ENCODE measurements at regions not wholly inside any gene's neighbourhood (a gene's known extent, or its start where the extent isn't known, plus 50 kb on each side); places are given as distances from the start of the nearest gene placed in this dataset.

- Histone ChIP-seq H4K8ac (ENCODE audit: low read depth in 2 of 2, low read length in 2 of 2) (no peak overlapping the region), H3K79me1 (ENCODE audit: low read depth in 1 of 2, low read length in 2 of 2) (no peaks in the 10 kb centered on the region), H3K4me3 (ENCODE audit: insufficient read depth, low read depth, low read length) (no peak overlapping the region), H2BK20ac (ENCODE audit: low read depth, low read length) (no peak overlapping the region), H3K4ac (ENCODE audit: low read depth, low read length) (no peak overlapping the region), H3K27ac (ENCODE audit: insufficient read depth, low read length) (no peak overlapping the region), H4K91ac (ENCODE audit: insufficient read depth, low read depth, low read length) (no peak overlapping the region), H4K20me1 (ENCODE audit: insufficient read depth, low read length) (no peaks in the 10 kb centered on the region), H3K27me3 (ENCODE audit: control insufficient read depth, insufficient read depth, low read length) (no peaks in the 10 kb centered on the region), H3K9me3 (ENCODE audit: control insufficient read depth, insufficient read depth, low read length) (no peaks in the 10 kb centered on the region), H4K5ac (ENCODE audit: low read depth, low read length) (no peak overlapping the region), H3K18ac (ENCODE audit: low read depth, low read length) (no peak overlapping the region), H2AFZ (replicated peaks; ENCODE audit: low read length, poor library complexity) (no peak overlapping the region), H3K23ac (ENCODE audit: low read depth, low read length) (no peak overlapping the region), H2AK9ac (replicated peaks; ENCODE audit: low read depth, low read length, poor library complexity) (no peak overlapping the region), H3K4me1 (ENCODE audit: control insufficient read depth, insufficient read depth, low read length) (no peaks in the 10 kb centered on the region), H3K4me2 (ENCODE audit: low read depth, low read length) (no peak overlapping the region), H3K14ac (replicated peaks; ENCODE audit: low read depth, low read length) (no peak overlapping the region), H2BK120ac (ENCODE audit: low read depth, low read length) (no peak overlapping the region), H2BK5ac (ENCODE audit: low read depth, low read length, poor library complexity, severe bottlenecking) (no peak overlapping the region), H3K9me1 (ENCODE audit: insufficient read depth, low read length) (no peaks in the 10 kb centered on the region), H2BK15ac (ENCODE audit: low read depth, low read length) (no peak overlapping the region), H3K56ac (ENCODE audit: extremely low read depth, insufficient read depth, low read length) (no peak overlapping the region), H3K9ac (ENCODE audit: low read depth, low read length) (no peak overlapping the region), H2AK5ac (ENCODE audit: low read depth, low read length) (no peak overlapping the region), H3K36me3 (ENCODE audit: control insufficient read depth, insufficient read depth, low read length) (no peaks in the 10 kb centered on the region)
- DNase-seq (peak; percentile 0), ATAC-seq (ENCODE audit: low read depth) (no peak)
- dilution Hi-C loops (cut with HindIII; ENCODE audit: low sequenced_read_pairs, unreplicated experiment) (no loop called here), intact Hi-C loops (cut with micrococcal nuclease) (loop anchor here (1.0 to 10.0 kb wide), 3 partner anchors 374 to 1173 kb away; no protein-coding TSS in a partner anchor), in situ Hi-C loops (cut with MboI; ENCODE audit: low sequenced_read_pairs) (no loop called here)
- WGBS, 2 experiments (ENCODE audit: extremely low coverage in 2 of 2, insufficient read length in 1 of 2): 100% methylated on average over 1 of the region's 5 CpGs; no CpG with 5 or more reads in 1 of the 2 experiments
- POLR2A ChIA-PET (ENCODE audit: unreplicated experiment): interaction anchor here (0.5 kb wide), 1 partner anchor 102 kb away, joined by 3 read pairs; no protein-coding TSS in a partner anchor
- CTCF ChIA-PET: interaction anchor here (0.6 to 1.0 kb wide), 3 partner anchors 218 to 520 kb away, joined by 3 read pairs; no protein-coding TSS in a partner anchor
- TF ChIP-seq CHD1 (IDR thresholded peaks at IDR 0.05; ENCODE audit: low read depth, low read length) (no peak), BHLHE40 (IDR thresholded peaks at IDR 0.05; ENCODE audit: low read depth, low read length) (no peak), POLR2A (IDR thresholded peaks at IDR 0.05; ENCODE audit: low read depth, low read length) (no peak), RAD21 (IDR thresholded peaks at IDR 0.05; ENCODE audit: low read length) (no peak), ELK1 (IDR thresholded peaks at IDR 0.05; ENCODE audit: borderline replicate concordance, low read depth, low read length) (no peak), FOS (IDR thresholded peaks at IDR 0.05; ENCODE audit: low read depth, low read length) (no peak), RCOR1 (IDR thresholded peaks at IDR 0.05; ENCODE audit: insufficient replicate concordance, low read length) (no peak), NFE2L2 (IDR thresholded peaks at IDR 0.05; ENCODE audit: low read depth, low read length) (no peak), MXI1 (IDR thresholded peaks at IDR 0.05; ENCODE audit: borderline replicate concordance, low read depth, low read length) (no peak), MAFK (IDR thresholded peaks at IDR 0.05; ENCODE audit: low read depth, low read length) (no peak)
- no TSS peak for BruUV-seq (replicated peaks)
Observed at GRCh38 chr13:22800526-22801401, 380.0 kb upstream of the SGCG start.
